GM10248 (cell line): ENCODE measurements at regions not wholly inside any gene's neighbourhood (a gene's known extent, or its start where the extent isn't known, plus 50 kb on each side); places are given as distances from the start of the nearest gene placed in this dataset.

Experiments used
- CTCF ChIA-PET: fragments of 300-600 bp; sonication (Branson Sonifier 250); formaldehyde crosslinking; extraction: SDS; loops from one replicate; lab custom pipeline; 2021; ENCODE audit warnings: antibody characterized with exemption; lab: Yijun Ruan, JAX
- POLR2A ChIA-PET: fragments of 350-650 bp; sonication (Branson Sonifier 250); formaldehyde crosslinking; extraction: SDS; loops from one replicate; lab custom pipeline; 2020; ENCODE audit warnings: antibody characterized with exemption; lab: Yijun Ruan, JAX
- DNase-seq: peaks from one replicate; pipeline ENCODE4 v3.0.0; 2012; ENCODE audit errors: extremely low spot score
- TF ChIP-seq, protein P1 (sequence below): IDR thresholded peaks from 2 replicates; pipeline ENCODE4 v1.5.1; 2012; ENCODE audit warnings: mild to moderate bottlenecking, low read depth; ENCODE audit errors: extremely low read depth, missing control alignments, control extremely low read depth

GRCh38 chr15:47918877-47919276 is 201.6 kb downstream of the SEMA6D start:
- CTCF ChIA-PET, result no interaction called here
- TF ChIP-seq, protein P1, sequence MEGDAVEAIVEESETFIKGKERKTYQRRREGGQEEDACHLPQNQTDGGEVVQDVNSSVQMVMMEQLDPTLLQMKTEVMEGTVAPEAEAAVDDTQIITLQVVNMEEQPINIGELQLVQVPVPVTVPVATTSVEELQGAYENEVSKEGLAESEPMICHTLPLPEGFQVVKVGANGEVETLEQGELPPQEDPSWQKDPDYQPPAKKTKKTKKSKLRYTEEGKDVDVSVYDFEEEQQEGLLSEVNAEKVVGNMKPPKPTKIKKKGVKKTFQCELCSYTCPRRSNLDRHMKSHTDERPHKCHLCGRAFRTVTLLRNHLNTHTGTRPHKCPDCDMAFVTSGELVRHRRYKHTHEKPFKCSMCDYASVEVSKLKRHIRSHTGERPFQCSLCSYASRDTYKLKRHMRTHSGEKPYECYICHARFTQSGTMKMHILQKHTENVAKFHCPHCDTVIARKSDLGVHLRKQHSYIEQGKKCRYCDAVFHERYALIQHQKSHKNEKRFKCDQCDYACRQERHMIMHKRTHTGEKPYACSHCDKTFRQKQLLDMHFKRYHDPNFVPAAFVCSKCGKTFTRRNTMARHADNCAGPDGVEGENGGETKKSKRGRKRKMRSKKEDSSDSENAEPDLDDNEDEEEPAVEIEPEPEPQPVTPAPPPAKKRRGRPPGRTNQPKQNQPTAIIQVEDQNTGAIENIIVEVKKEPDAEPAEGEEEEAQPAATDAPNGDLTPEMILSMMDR, result no peak
- no peak for DNase-seq
- POLR2A ChIA-PET, result no interaction called here

DNA sequence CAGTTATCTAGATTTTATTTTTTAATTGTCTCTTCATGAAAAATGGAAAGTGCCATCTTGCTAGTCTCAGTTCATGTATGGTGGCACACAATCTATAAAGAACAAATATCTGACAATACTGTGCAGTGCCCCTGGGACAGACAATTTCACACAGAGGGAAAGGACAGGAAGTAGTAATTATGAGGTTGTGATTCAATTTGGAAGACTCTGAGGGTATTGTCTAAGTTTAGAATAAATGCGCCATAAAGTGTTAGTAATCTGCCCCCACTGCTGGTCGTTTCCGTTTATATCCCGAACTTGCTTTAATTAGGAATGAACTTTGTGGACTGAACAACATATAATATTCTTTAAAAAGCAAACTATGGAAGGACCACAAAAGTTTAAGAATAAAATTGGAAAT is 196.4 kb upstream of the SLC24A5 start:
- ChIA-PET CTCF (no interaction called here), POLR2A (no interaction called here)
- DNase-seq, result no peak
- TF ChIP-seq, protein P1, result no peak

DNA sequence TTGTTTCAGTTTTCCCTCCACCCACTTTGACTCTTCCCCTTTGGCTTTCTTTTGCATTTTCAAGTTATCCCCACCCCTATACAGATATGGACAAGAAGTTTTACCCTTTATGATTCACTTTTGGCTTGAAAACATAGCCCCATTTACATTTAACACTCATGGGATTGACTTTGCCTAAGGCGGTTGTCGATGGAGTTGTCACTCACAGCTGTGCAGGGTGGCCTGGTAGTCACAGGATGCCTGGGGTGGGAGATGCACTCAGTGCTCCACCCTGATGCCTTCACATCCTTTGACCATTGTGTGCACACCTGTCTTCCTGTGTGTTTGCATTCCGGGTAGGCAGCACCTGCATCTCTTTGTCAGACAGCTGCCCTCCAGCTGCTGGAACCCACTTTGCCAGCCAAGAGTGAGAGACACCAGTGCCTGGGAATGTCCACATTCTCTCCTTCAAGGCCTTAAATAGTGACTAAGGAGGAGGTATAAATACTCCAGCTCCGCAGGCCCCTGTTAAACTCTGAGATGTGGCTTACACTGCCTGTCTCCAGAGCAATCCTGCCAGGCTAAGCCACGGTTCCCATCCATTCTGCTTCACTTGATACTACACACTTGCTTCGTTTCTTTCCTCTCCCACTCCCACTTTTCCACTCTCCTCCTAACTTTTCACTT is 191.5 kb upstream of the SLC24A5 start:
- TF ChIP-seq, protein P1, result no peak
- ChIA-PET POLR2A (no interaction called here), CTCF (no interaction called here)
- no peak for DNase-seq

- TF ChIP-seq, protein P1, result no peak
- ChIA-PET CTCF (no interaction called here), POLR2A (no interaction called here)
- no peak for DNase-seq
Observed at GRCh38 chr15:47932261-47932660, 188.5 kb upstream of the SLC24A5 start.

- POLR2A ChIA-PET, result no interaction called here
- TF ChIP-seq, protein P1, result no peak
- CTCF ChIA-PET, result no interaction called here
- DNase-seq, result no peak
Observed at GRCh38 chr15:47932951-47933641, 187.7 kb upstream of the SLC24A5 start.

DNA sequence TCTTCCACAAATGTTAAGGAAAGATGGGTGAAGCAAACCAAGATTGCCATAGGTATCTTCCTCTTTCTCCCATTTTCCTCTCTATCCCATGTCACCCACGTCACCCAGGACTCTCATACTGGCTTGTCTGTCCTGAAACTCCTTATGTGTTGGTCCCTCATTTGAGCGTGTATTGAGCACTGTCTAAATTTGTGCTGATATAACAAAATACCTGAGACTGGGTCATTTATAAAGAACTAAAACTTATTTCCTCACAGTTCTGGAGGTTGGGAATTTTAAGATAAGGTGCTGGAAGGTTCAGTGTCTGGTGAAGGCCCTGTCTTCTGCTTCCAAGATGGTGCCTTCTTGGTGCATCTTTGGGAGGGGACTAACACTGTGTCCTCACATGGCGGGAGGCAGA is 186.9 kb upstream of the SLC24A5 start:
- CTCF ChIA-PET, result no interaction called here
- no peak for DNase-seq
- TF ChIP-seq, protein P1, result no peak
- POLR2A ChIA-PET, result no interaction called here

DNA sequence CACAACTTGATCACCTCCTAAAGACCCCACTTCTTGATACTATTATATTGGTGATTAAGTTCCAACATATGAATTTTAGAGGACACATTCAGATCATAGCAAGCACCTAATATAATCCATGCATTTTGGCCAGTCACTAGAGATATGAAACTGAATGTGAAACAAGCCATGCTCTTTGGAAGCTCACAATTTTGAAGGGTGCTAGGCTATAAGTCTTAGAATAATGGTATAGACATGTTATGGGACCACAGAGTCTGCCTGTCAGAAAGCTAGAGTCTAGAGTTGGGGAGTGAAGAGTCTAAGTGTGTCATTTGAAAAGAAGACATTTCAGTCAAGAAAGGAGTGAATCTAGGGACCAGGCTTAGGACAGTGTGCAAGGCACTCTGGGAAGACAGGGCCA is 186.4 kb upstream of the SLC24A5 start:
- ChIA-PET CTCF (no interaction called here), POLR2A (no interaction called here)

More for the DNA sequence above, 186.4 kb upstream of the SLC24A5 start:
- no peak for DNase-seq
- TF ChIP-seq, protein P1, result no peak
